DND-41 (cell line): ENCODE measurements at regions not wholly inside any gene's neighbourhood (a gene's known extent, or its start where the extent isn't known, plus 50 kb on each side); places are given as distances from the start of the nearest gene placed in this dataset.

Experiments used
- ATAC-seq: fragments of 200-7000 bp; cut with Tn5 transposase; 3 replicates; pipeline ENCODE4 v1.9.1; 2021; ENCODE audit warnings: low read depth; ENCODE audit not compliant: insufficient read depth
- DNase-seq: peaks from one replicate; pipeline ENCODE4 v3.0.0-alpha.2; 2020
- H2AFZ ChIP-seq: 2 replicates; pipeline ENCODE4 v1.6.0; 2012; ENCODE audit warnings: low read depth, low read length
- H3K27ac ChIP-seq: 2 replicates; pipeline ENCODE4 v1.5.1; 2012; ENCODE audit warnings: low read length, inconsistent platforms
- H3K27me3 ChIP-seq: fragments of 200-600 bp; sonication (generic); 2 replicates; pipeline ENCODE4 v1.6.0; 2012; ENCODE audit warnings: low read length, mild to moderate bottlenecking, inconsistent platforms; ENCODE audit not compliant: insufficient read depth, poor library complexity
- H3K36me3 ChIP-seq: 2 replicates; pipeline ENCODE4 v1.5.1; 2012; ENCODE audit warnings: low read length, inconsistent platforms; ENCODE audit not compliant: insufficient read depth
- H3K4me1 ChIP-seq: 2 replicates; pipeline ENCODE4 v1.5.1; 2012; ENCODE audit warnings: mild to moderate bottlenecking, low read length; ENCODE audit not compliant: insufficient read depth
- H3K4me2 ChIP-seq: 2 replicates; pipeline ENCODE4 v1.6.0; 2012; ENCODE audit warnings: mild to moderate bottlenecking, moderate library complexity, low read length, inconsistent platforms; ENCODE audit not compliant: insufficient read depth
- H3K4me3 ChIP-seq, 2 experiments: fragments of 200-600 bp in 1 of 2; shearing (Covaris generic) in 1 of 2; 2 replicates each; pipeline ENCODE4 v1.5.1; 2012 to 2016; ENCODE audit warnings: inconsistent platforms in 2 of 2, low read length in 2 of 2, mild to moderate bottlenecking in 2 of 2, low read depth in 1 of 2, moderate library complexity in 1 of 2
- H3K79me2 ChIP-seq: 2 replicates; pipeline ENCODE4 v1.6.0; 2012; ENCODE audit warnings: low read length, inconsistent platforms; ENCODE audit not compliant: insufficient read depth
- H3K9ac ChIP-seq: 2 replicates; pipeline ENCODE4 v1.6.0; 2012; ENCODE audit warnings: low read depth, mild to moderate bottlenecking, inconsistent platforms, low read length, moderate library complexity
- H3K9me3 ChIP-seq: 2 replicates; pipeline ENCODE4 v1.5.1; 2012; ENCODE audit warnings: low read length, moderate library complexity, mild to moderate bottlenecking, inconsistent platforms; ENCODE audit not compliant: insufficient read depth, severe bottlenecking
- H4K20me1 ChIP-seq: 2 replicates; pipeline ENCODE4 v1.6.0; 2012; ENCODE audit warnings: low read length; ENCODE audit not compliant: insufficient read depth
- EZH2 ChIP-seq: IDR thresholded peaks from 3 replicates; pipeline ENCODE4 v1.6.1; 2012; ENCODE audit warnings: borderline replicate concordance, low read depth, mild to moderate bottlenecking, moderate library complexity, low read length, inconsistent platforms; ENCODE audit not compliant: severe bottlenecking
- TF ChIP-seq, protein P1 (sequence below): IDR thresholded peaks from 2 replicates; pipeline ENCODE4 v1.5.1; 2012; ENCODE audit warnings: borderline replicate concordance, low read length, moderate library complexity, mild to moderate bottlenecking; ENCODE audit not compliant: poor library complexity, severe bottlenecking; ENCODE audit errors: extremely low read depth

GRCh38 chr7:136173874-136174273 lies 196.7 kb upstream of the MTPN start:
- H3K9me3 ChIP-seq, result no peaks in the 10 kb centered on the region
- H3K9ac ChIP-seq, result no peak overlapping the region
- H3K79me2 ChIP-seq, result no peaks in the 10 kb centered on the region
- H3K4me2 ChIP-seq, result no peak overlapping the region
- H3K27ac ChIP-seq, result no peak overlapping the region
- TF ChIP-seq, protein P1, sequence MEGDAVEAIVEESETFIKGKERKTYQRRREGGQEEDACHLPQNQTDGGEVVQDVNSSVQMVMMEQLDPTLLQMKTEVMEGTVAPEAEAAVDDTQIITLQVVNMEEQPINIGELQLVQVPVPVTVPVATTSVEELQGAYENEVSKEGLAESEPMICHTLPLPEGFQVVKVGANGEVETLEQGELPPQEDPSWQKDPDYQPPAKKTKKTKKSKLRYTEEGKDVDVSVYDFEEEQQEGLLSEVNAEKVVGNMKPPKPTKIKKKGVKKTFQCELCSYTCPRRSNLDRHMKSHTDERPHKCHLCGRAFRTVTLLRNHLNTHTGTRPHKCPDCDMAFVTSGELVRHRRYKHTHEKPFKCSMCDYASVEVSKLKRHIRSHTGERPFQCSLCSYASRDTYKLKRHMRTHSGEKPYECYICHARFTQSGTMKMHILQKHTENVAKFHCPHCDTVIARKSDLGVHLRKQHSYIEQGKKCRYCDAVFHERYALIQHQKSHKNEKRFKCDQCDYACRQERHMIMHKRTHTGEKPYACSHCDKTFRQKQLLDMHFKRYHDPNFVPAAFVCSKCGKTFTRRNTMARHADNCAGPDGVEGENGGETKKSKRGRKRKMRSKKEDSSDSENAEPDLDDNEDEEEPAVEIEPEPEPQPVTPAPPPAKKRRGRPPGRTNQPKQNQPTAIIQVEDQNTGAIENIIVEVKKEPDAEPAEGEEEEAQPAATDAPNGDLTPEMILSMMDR, result no peak
- TF ChIP-seq EZH2, result no peak
- no peak overlapping the region for H2AFZ ChIP-seq
- no peaks in the 10 kb centered on the region for H4K20me1 ChIP-seq
- no peaks in the 10 kb centered on the region for H3K27me3 ChIP-seq
- no peak overlapping the region for H3K4me3 ChIP-seq
- H3K4me1 ChIP-seq, result peaks cover 3% of the 10 kb centered on the region; the same call in 1 of the 2 replicates
- DNase-seq, result no peak
- ATAC-seq, result no peak
- H3K36me3 ChIP-seq, result no peaks in the 10 kb centered on the region

GRCh38 chr7:136171233-136171632 lies 194.1 kb upstream of the MTPN start:
- no peak for ATAC-seq
- no peaks in the 10 kb centered on the region for H3K27me3 ChIP-seq
- H4K20me1 ChIP-seq, result no peaks in the 10 kb centered on the region

GRCh38 chr7:136168821-136169220 lies 191.7 kb upstream of the MTPN start:
- no peak overlapping the region for H3K27ac ChIP-seq
- H3K79me2 ChIP-seq, result no peaks in the 10 kb centered on the region
- DNase-seq (no peak), ATAC-seq (no peak)
- H4K20me1 ChIP-seq, result no peaks in the 10 kb centered on the region
- TF ChIP-seq, protein P1, result no peak
- TF ChIP-seq EZH2, result no peak
- no peaks in the 10 kb centered on the region for H3K27me3 ChIP-seq
- no peak overlapping the region for H3K9ac ChIP-seq
- no peak overlapping the region for H2AFZ ChIP-seq
- H3K4me3 ChIP-seq, result no peak overlapping the region
- H3K36me3 ChIP-seq, result no peaks in the 10 kb centered on the region
- no peaks in the 10 kb centered on the region for H3K9me3 ChIP-seq
- no peaks in the 10 kb centered on the region for H3K4me1 ChIP-seq
- no peak overlapping the region for H3K4me2 ChIP-seq

More at GRCh38 chr7:136171233-136171632, 194.1 kb upstream of the MTPN start:
- DNase-seq, result no peak
- H3K4me3 ChIP-seq, result no peak overlapping the region
- no peak overlapping the region for H3K9ac ChIP-seq
- no peak overlapping the region for H3K27ac ChIP-seq
- no peaks in the 10 kb centered on the region for H3K79me2 ChIP-seq
- no peak overlapping the region for H2AFZ ChIP-seq
- TF ChIP-seq, protein P1, result no peak
- no peak for TF ChIP-seq EZH2
- H3K4me1 ChIP-seq, result no peaks in the 10 kb centered on the region
- no peaks in the 10 kb centered on the region for H3K9me3 ChIP-seq
- no peak overlapping the region for H3K4me2 ChIP-seq
- no peaks in the 10 kb centered on the region for H3K36me3 ChIP-seq

- no peak overlapping the region for H3K9ac ChIP-seq
- H3K27ac ChIP-seq, result no peak overlapping the region
- no peaks in the 10 kb centered on the region for H3K27me3 ChIP-seq
- TF ChIP-seq, protein P1, result no peak
- no peak for TF ChIP-seq EZH2
- no peak overlapping the region for H3K4me3 ChIP-seq
- H3K36me3 ChIP-seq, result no peaks in the 10 kb centered on the region
- H3K4me2 ChIP-seq, result no peak overlapping the region
- H3K4me1 ChIP-seq, result no peaks in the 10 kb centered on the region
- H3K9me3 ChIP-seq, result no peaks in the 10 kb centered on the region
- no peak overlapping the region for H2AFZ ChIP-seq
- ATAC-seq (no peak), DNase-seq (no peak)
- H3K79me2 ChIP-seq, result no peaks in the 10 kb centered on the region
- H4K20me1 ChIP-seq, result no peaks in the 10 kb centered on the region
These were observed 190.8 kb upstream of the MTPN start for GRCh38 chr7:136167991-136168390.
